Uterus (tissue), 2 donors: ENCODE measurements at regions not wholly inside any gene's neighbourhood (a gene's known extent, or its start where the extent isn't known, plus 50 kb on each side); places are given as distances from the start of the nearest gene placed in this dataset.

ENCODE experiments used
- POLR2A ChIP-seq, 2 donors: fragments of 450-650 bp; IDR thresholded peaks; one replicate each; pipeline ENCODE4 v1.6.1; 2016; ENCODE audit warnings: antibody characterized with exemption in 2 of 2, mild to moderate bottlenecking in 1 of 2, moderate library complexity in 1 of 2
- TF ChIP-seq, protein P1 (sequence below), 4 experiments: fragments of 200-600 bp in 2 of 4; fragments of 450-650 bp in 2 of 4; sonication (generic) in 2 of 4; IDR thresholded peaks; one replicate each; pipeline ENCODE4 v1.5.1; 2016 to 2019; ENCODE audit warnings: antibody characterized with exemption in 4 of 4, mild to moderate bottlenecking in 2 of 4, moderate library complexity in 1 of 4

DNA sequence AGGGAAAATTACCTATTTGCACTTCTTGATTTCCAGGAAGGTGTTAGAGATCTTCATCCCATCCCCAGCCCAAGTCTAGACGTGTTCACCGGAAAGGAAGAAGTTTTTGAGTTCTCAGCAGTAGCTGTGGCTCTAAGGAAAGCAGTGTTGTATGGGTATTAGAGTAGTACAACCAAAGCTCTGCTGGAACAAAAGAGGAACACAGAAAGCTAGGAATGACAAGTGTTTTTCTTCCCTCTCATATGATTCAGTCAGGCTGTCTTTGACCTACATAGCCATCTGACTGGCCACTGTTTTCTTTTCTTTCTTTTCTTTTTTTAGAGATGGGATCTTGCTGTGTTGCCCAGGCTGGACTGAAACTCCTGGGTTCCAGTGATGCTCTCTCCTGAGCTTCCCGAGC lies 82.7 kb upstream of the SLC39A10 start:
- TF ChIP-seq, protein P1, sequence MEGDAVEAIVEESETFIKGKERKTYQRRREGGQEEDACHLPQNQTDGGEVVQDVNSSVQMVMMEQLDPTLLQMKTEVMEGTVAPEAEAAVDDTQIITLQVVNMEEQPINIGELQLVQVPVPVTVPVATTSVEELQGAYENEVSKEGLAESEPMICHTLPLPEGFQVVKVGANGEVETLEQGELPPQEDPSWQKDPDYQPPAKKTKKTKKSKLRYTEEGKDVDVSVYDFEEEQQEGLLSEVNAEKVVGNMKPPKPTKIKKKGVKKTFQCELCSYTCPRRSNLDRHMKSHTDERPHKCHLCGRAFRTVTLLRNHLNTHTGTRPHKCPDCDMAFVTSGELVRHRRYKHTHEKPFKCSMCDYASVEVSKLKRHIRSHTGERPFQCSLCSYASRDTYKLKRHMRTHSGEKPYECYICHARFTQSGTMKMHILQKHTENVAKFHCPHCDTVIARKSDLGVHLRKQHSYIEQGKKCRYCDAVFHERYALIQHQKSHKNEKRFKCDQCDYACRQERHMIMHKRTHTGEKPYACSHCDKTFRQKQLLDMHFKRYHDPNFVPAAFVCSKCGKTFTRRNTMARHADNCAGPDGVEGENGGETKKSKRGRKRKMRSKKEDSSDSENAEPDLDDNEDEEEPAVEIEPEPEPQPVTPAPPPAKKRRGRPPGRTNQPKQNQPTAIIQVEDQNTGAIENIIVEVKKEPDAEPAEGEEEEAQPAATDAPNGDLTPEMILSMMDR (IDR thresholded peaks at IDR 0.05), result no peak
- TF ChIP-seq POLR2A (IDR thresholded peaks at IDR 0.05), result no peak
